SK-N-SH (cell line): ENCODE measurements at regions not wholly inside any gene's neighbourhood (a gene's known extent, or its start where the extent isn't known, plus 50 kb on each side); places are given as distances from the start of the nearest gene placed in this dataset.

Experiments
- CHD2 ChIP-seq: fragments of 150-350 bp; IDR thresholded peaks from 2 replicates; pipeline ENCODE4 v1.6.1; 2018; ENCODE audit warnings: low read length; ENCODE audit not compliant: partially characterized antibody
- EP300 ChIP-seq, 2 experiments: IDR thresholded peaks; 2 replicates each; pipeline versions ENCODE4 v1.4.0 to v1.6.1; 2012; ENCODE audit warnings: borderline replicate concordance in 1 of 2, low read depth in 1 of 2, low read length in 1 of 2
- EZH2phosphoT487 ChIP-seq: fragments of 200-600 bp; sonication (generic); IDR thresholded peaks from 2 replicates; pipeline ENCODE4 v1.6.1; 2017; ENCODE audit warnings: low read depth, mixed run types, mild to moderate bottlenecking, antibody characterized with exemption, moderate library complexity, borderline replicate concordance
- FOXJ3 ChIP-seq: sonication (generic); formaldehyde crosslinking; IDR thresholded peaks from 2 replicates; pipeline ENCODE4 v1.5.1; 2020; ENCODE audit warnings: mild to moderate bottlenecking, missing genetic modification reagents
- GABPA ChIP-seq: IDR thresholded peaks from 2 replicates; pipeline ENCODE4 v1.4.0; 2012; ENCODE audit warnings: low read depth, mild to moderate bottlenecking
- NRF1 ChIP-seq: IDR thresholded peaks from 2 replicates; pipeline ENCODE4 v1.6.1; 2012; ENCODE audit warnings: low read depth, mild to moderate bottlenecking, low read length
- RCOR1 ChIP-seq: fragments of 150-350 bp; IDR thresholded peaks from 2 replicates; pipeline ENCODE4 v1.6.1; 2017; ENCODE audit warnings: antibody characterized with exemption, low read length
- SIN3A ChIP-seq: IDR thresholded peaks from 2 replicates; pipeline ENCODE4 v1.6.1; 2012; ENCODE audit warnings: low read depth, mild to moderate bottlenecking, low read length, moderate library complexity, borderline replicate concordance
- TEAD4 ChIP-seq: IDR thresholded peaks from 2 replicates; pipeline ENCODE4 v1.4.0; 2012; ENCODE audit warnings: mild to moderate bottlenecking, borderline replicate concordance; ENCODE audit not compliant: insufficient read depth
- TF ChIP-seq, protein P1 (sequence below): fragments of 200-600 bp; sonication (generic); IDR thresholded peaks from 2 replicates; pipeline ENCODE4 v1.6.1; 2017; ENCODE audit warnings: antibody characterized with exemption, mild to moderate bottlenecking, moderate library complexity
- TF ChIP-seq, protein P2 (sequence below): IDR thresholded peaks from 2 replicates; pipeline ENCODE4 v1.4.0; 2012; ENCODE audit warnings: low read depth, borderline replicate concordance
- TF ChIP-seq, protein P3 (sequence below): IDR thresholded peaks from 2 replicates; pipeline ENCODE4 v1.6.1; 2012; ENCODE audit warnings: mild to moderate bottlenecking, low read depth, low read length, moderate library complexity

GRCh38 chr3:94811836-94812235, 749.0 kb downstream of the NSUN3 start:
- TF ChIP-seq TEAD4 (no peak), RCOR1 (no peak), SIN3A (no peak), GABPA (no peak), NRF1 (no peak), FOXJ3 (no peak), CHD2 (no peak), EP300 (IDR thresholded peaks at IDR 0.05; ENCODE audit: borderline replicate concordance in 1 of 2, low read depth in 1 of 2, low read length in 1 of 2) (no peak), EZH2phosphoT487 (no peak)
- TF ChIP-seq, protein P1, sequence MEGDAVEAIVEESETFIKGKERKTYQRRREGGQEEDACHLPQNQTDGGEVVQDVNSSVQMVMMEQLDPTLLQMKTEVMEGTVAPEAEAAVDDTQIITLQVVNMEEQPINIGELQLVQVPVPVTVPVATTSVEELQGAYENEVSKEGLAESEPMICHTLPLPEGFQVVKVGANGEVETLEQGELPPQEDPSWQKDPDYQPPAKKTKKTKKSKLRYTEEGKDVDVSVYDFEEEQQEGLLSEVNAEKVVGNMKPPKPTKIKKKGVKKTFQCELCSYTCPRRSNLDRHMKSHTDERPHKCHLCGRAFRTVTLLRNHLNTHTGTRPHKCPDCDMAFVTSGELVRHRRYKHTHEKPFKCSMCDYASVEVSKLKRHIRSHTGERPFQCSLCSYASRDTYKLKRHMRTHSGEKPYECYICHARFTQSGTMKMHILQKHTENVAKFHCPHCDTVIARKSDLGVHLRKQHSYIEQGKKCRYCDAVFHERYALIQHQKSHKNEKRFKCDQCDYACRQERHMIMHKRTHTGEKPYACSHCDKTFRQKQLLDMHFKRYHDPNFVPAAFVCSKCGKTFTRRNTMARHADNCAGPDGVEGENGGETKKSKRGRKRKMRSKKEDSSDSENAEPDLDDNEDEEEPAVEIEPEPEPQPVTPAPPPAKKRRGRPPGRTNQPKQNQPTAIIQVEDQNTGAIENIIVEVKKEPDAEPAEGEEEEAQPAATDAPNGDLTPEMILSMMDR, result no peak
- TF ChIP-seq, protein P2, sequence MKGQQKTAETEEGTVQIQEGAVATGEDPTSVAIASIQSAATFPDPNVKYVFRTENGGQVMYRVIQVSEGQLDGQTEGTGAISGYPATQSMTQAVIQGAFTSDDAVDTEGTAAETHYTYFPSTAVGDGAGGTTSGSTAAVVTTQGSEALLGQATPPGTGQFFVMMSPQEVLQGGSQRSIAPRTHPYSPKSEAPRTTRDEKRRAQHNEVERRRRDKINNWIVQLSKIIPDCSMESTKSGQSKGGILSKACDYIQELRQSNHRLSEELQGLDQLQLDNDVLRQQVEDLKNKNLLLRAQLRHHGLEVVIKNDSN, result no peak
- TF ChIP-seq, protein P3, sequence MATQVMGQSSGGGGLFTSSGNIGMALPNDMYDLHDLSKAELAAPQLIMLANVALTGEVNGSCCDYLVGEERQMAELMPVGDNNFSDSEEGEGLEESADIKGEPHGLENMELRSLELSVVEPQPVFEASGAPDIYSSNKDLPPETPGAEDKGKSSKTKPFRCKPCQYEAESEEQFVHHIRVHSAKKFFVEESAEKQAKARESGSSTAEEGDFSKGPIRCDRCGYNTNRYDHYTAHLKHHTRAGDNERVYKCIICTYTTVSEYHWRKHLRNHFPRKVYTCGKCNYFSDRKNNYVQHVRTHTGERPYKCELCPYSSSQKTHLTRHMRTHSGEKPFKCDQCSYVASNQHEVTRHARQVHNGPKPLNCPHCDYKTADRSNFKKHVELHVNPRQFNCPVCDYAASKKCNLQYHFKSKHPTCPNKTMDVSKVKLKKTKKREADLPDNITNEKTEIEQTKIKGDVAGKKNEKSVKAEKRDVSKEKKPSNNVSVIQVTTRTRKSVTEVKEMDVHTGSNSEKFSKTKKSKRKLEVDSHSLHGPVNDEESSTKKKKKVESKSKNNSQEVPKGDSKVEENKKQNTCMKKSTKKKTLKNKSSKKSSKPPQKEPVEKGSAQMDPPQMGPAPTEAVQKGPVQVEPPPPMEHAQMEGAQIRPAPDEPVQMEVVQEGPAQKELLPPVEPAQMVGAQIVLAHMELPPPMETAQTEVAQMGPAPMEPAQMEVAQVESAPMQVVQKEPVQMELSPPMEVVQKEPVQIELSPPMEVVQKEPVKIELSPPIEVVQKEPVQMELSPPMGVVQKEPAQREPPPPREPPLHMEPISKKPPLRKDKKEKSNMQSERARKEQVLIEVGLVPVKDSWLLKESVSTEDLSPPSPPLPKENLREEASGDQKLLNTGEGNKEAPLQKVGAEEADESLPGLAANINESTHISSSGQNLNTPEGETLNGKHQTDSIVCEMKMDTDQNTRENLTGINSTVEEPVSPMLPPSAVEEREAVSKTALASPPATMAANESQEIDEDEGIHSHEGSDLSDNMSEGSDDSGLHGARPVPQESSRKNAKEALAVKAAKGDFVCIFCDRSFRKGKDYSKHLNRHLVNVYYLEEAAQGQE, result no peak
